ENCODE measurements at regions not wholly inside any gene's neighbourhood (a gene's known extent, or its start where the extent isn't known, plus 50 kb on each side); places are given as distances from the start of the nearest gene placed in this dataset.
"Not testable (repeated sequence)": the region's sequence is repeated elsewhere in the genome, so short reads cannot be mapped to it uniquely, and the experiment has no call there.

GRCh38 chr1:234896477-234897389 lies 231.9 kb downstream of the TOMM20 start:
- no peak for DNase-seq

- peak; percentile 76 for DNase-seq
Measured at GRCh38 chr1:234893725-234894630, 234.7 kb downstream of the TOMM20 start.

- DNase-seq = no peak
Measured at GRCh38 chr1:234893359-234893724, 235.3 kb downstream of the TOMM20 start.

- DNase-seq = no peak
Measured at GRCh38 chr1:234892642-234893041, 236.0 kb downstream of the TOMM20 start.

GRCh38 chr1:234891427-234891826 lies 237.2 kb downstream of the TOMM20 start:
- DNase-seq = no peak

GRCh38 chr1:234889643-234890042 lies 239.0 kb downstream of the TOMM20 start:
- peak; percentile 9 for DNase-seq

GRCh38 chr1:234888247-234888646 lies 240.4 kb downstream of the TOMM20 start:
- not testable (repeated sequence) for DNase-seq

GRCh38 chr1:234887016-234887900 lies 241.4 kb downstream of the TOMM20 start:
- peak; percentile 42 for DNase-seq

- DNase-seq = no peak
Measured at GRCh38 chr1:234886081-234886984, 242.3 kb downstream of the TOMM20 start.

GRCh38 chr1:234885601-234886000 lies 243.0 kb downstream of the TOMM20 start:
- no peak for DNase-seq

- DNase-seq = no peak
Measured at GRCh38 chr1:234884701-234885100, 243.9 kb downstream of the TOMM20 start.

- DNase-seq = no peak
Measured at GRCh38 chr1:234884006-234884405, 244.6 kb downstream of the TOMM20 start.

- no peak for DNase-seq
Measured at GRCh38 chr1:234882898-234883297, 245.7 kb downstream of the TOMM20 start.

GRCh38 chr1:234881893-234882771 lies 246.5 kb downstream of the TOMM20 start:
- no peak for DNase-seq

GRCh38 chr1:234879147-234880080 lies 249.2 kb downstream of the TOMM20 start:
- DNase-seq = no peak

- no peak for DNase-seq
Measured at GRCh38 chr1:234878288-234878687, 250.3 kb downstream of the TOMM20 start.

- no peak for DNase-seq
Measured at GRCh38 chr1:234877761-234878160, 250.9 kb downstream of the TOMM20 start.

GRCh38 chr1:234875953-234876855 lies 252.4 kb downstream of the TOMM20 start:
- no peak for DNase-seq

Measured in EL (cell line).